IMR-90 (cell line): ENCODE measurements at regions not wholly inside any gene's neighbourhood (a gene's known extent, or its start where the extent isn't known, plus 50 kb on each side); places are given as distances from the start of the nearest gene placed in this dataset.

Source experiments
- ATAC-seq: fragments of 200-7000 bp; cut with Tn5 transposase; 2 replicates; pipeline ENCODE4 v1.9.1; 2020; ENCODE audit warnings: low read depth, mild to moderate bottlenecking, moderate library complexity
- BruUV-seq: library from RNA; stranded (reverse); fragments of 400-500 nt; replicated peaks from 2 replicates; lab custom pipeline; 2021; lab: Mats Ljungman, UMichigan
- CTCF ChIA-PET: fragments of 300-600 bp; formaldehyde crosslinking; extraction: SDS; loops from one replicate; lab custom pipeline; 2021; ENCODE audit warnings: antibody characterized with exemption; lab: Yijun Ruan, JAX
- POLR2A ChIA-PET: fragments of 300-600 bp; sonication (Branson Sonifier 250); formaldehyde crosslinking; loops from one replicate; lab custom pipeline; 2022; ENCODE audit warnings: antibody characterized with exemption; ENCODE audit not compliant: unreplicated experiment; lab: Charles Lee
- DNase-seq: peaks from one replicate; pipeline ENCODE4 v3.0.0; 2013
- H2AFZ ChIP-seq: replicated peaks from 2 replicates; pipeline ENCODE3; 2013; ENCODE audit warnings: low read length, mild to moderate bottlenecking; ENCODE audit not compliant: poor library complexity
- H2AK5ac ChIP-seq: 2 replicates; pipeline ENCODE4 v1.6.1; 2013; ENCODE audit warnings: low read depth, low read length, inconsistent platforms
- H2AK9ac ChIP-seq: replicated peaks from 2 replicates; pipeline ENCODE3; 2013; ENCODE audit warnings: mild to moderate bottlenecking, low read depth, low read length, moderate library complexity; ENCODE audit not compliant: poor library complexity
- H2BK120ac ChIP-seq: 2 replicates; pipeline ENCODE4 v1.6.1; 2013; ENCODE audit warnings: low read depth, low read length, inconsistent platforms
- H2BK15ac ChIP-seq: 3 replicates; pipeline ENCODE4 v1.6.1; 2013; ENCODE audit warnings: low read depth, low read length, inconsistent platforms
- H2BK20ac ChIP-seq: 2 replicates; pipeline ENCODE4 v1.6.1; 2013; ENCODE audit warnings: low read depth, mild to moderate bottlenecking, inconsistent platforms, low read length, moderate library complexity
- H2BK5ac ChIP-seq: 2 replicates; pipeline ENCODE4 v1.6.1; 2013; ENCODE audit warnings: mild to moderate bottlenecking, low read depth, low read length, inconsistent platforms; ENCODE audit not compliant: poor library complexity, severe bottlenecking
- H3K14ac ChIP-seq: replicated peaks from 2 replicates; pipeline ENCODE4 v1.6.1; 2013; ENCODE audit warnings: low read depth, low read length, inconsistent platforms
- H3K18ac ChIP-seq: 2 replicates; pipeline ENCODE4 v1.6.1; 2013; ENCODE audit warnings: low read depth, low read length, control low read depth
- H3K23ac ChIP-seq: 2 replicates; pipeline ENCODE4 v1.6.1; 2013; ENCODE audit warnings: low read depth, low read length, inconsistent platforms
- H3K27ac ChIP-seq: 2 replicates; pipeline ENCODE4 v1.5.1; 2013; ENCODE audit warnings: mild to moderate bottlenecking, control low read depth, low read length; ENCODE audit not compliant: insufficient read depth
- H3K27me3 ChIP-seq: 2 replicates; pipeline ENCODE4 v1.6.1; 2013; ENCODE audit warnings: low read length; ENCODE audit not compliant: control insufficient read depth, insufficient read depth
- H3K36me3 ChIP-seq: 2 replicates; pipeline ENCODE4 v1.6.1; 2013; ENCODE audit warnings: low read length, mixed read lengths; ENCODE audit not compliant: control insufficient read depth, insufficient read depth
- H3K4ac ChIP-seq: 2 replicates; pipeline ENCODE4 v1.6.1; 2013; ENCODE audit warnings: low read depth, low read length, inconsistent platforms
- H3K4me1 ChIP-seq: 2 replicates; pipeline ENCODE4 v1.6.1; 2013; ENCODE audit warnings: low read length, mixed read lengths; ENCODE audit not compliant: control insufficient read depth, insufficient read depth
- H3K4me2 ChIP-seq: 2 replicates; pipeline ENCODE4 v1.6.1; 2013; ENCODE audit warnings: low read depth, mild to moderate bottlenecking, control low read depth, low read length, moderate library complexity
- H3K4me3 ChIP-seq: 2 replicates; pipeline ENCODE4 v1.5.1; 2013; ENCODE audit warnings: low read depth, mild to moderate bottlenecking, control low read depth, low read length, moderate library complexity; ENCODE audit not compliant: insufficient read depth
- H3K56ac ChIP-seq: 2 replicates; pipeline ENCODE4 v1.6.1; 2013; ENCODE audit warnings: low read length, inconsistent platforms; ENCODE audit not compliant: insufficient read depth; ENCODE audit errors: extremely low read depth
- H3K79me1 ChIP-seq, 2 experiments: 2 replicates each; pipeline ENCODE4 v1.6.1; 2013; ENCODE audit warnings: low read length in 2 of 2, inconsistent platforms in 1 of 2, low read depth in 1 of 2
- H3K9ac ChIP-seq: 2 replicates; pipeline ENCODE4 v1.6.1; 2013; ENCODE audit warnings: low read depth, low read length, control low read depth
- H3K9me1 ChIP-seq: 2 replicates; pipeline ENCODE4 v1.6.1; 2013; ENCODE audit warnings: low read length, inconsistent platforms; ENCODE audit not compliant: insufficient read depth
- H3K9me3 ChIP-seq: 2 replicates; pipeline ENCODE4 v1.6.1; 2013; ENCODE audit warnings: low read length; ENCODE audit not compliant: control insufficient read depth, insufficient read depth
- H4K20me1 ChIP-seq: 2 replicates; pipeline ENCODE4 v1.6.1; 2013; ENCODE audit warnings: low read length, inconsistent platforms; ENCODE audit not compliant: insufficient read depth
- H4K5ac ChIP-seq: 2 replicates; pipeline ENCODE4 v1.6.1; 2013; ENCODE audit warnings: mild to moderate bottlenecking, low read depth, low read length, control low read depth
- H4K8ac ChIP-seq, 2 experiments: 2 replicates each; pipeline ENCODE4 v1.6.1; 2013; ENCODE audit warnings: low read depth in 2 of 2, low read length in 2 of 2, control low read depth in 1 of 2, inconsistent platforms in 1 of 2
- H4K91ac ChIP-seq: 2 replicates; pipeline ENCODE4 v1.6.1; 2013; ENCODE audit warnings: low read depth, low read length, inconsistent platforms; ENCODE audit not compliant: insufficient read depth
- BHLHE40 ChIP-seq: fragments of 150-350 bp; IDR thresholded peaks from 2 replicates; pipeline ENCODE4 v1.6.1; 2016; ENCODE audit warnings: mild to moderate bottlenecking, low read depth, low read length
- CEBPB ChIP-seq: IDR thresholded peaks from 2 replicates; pipeline ENCODE4 v1.6.1; 2012; ENCODE audit warnings: low read depth, low read length, improper control_type of control experiment
- CHD1 ChIP-seq: IDR thresholded peaks from 2 replicates; pipeline ENCODE4 v1.6.1; 2012; ENCODE audit warnings: low read depth, low read length, improper control_type of control experiment
- ELK1 ChIP-seq: fragments of 150-350 bp; IDR thresholded peaks from 2 replicates; pipeline ENCODE4 v1.6.1; 2016; ENCODE audit warnings: low read depth, mild to moderate bottlenecking, low read length, moderate library complexity, borderline replicate concordance
- FOS ChIP-seq: fragments of 150-350 bp; IDR thresholded peaks from 2 replicates; pipeline ENCODE4 v1.6.1; 2016; ENCODE audit warnings: low read depth, low read length
- MAFK ChIP-seq: IDR thresholded peaks from 2 replicates; pipeline ENCODE4 v1.6.1; 2012; ENCODE audit warnings: low read depth, low read length, improper control_type of control experiment
- MAZ ChIP-seq: IDR thresholded peaks from 2 replicates; pipeline ENCODE4 v1.6.1; 2012; ENCODE audit warnings: low read depth, mild to moderate bottlenecking, low read length, improper control_type of control experiment, moderate library complexity, borderline replicate concordance
- MXI1 ChIP-seq: IDR thresholded peaks from 2 replicates; pipeline ENCODE4 v1.6.1; 2012; ENCODE audit warnings: low read depth, mild to moderate bottlenecking, low read length, moderate library complexity, borderline replicate concordance
- NFE2L2 ChIP-seq: fragments of 150-350 bp; IDR thresholded peaks from 2 replicates; pipeline ENCODE4 v1.6.1; 2016; ENCODE audit warnings: low read depth, mild to moderate bottlenecking, low read length
- POLR2A ChIP-seq: IDR thresholded peaks from 2 replicates; pipeline ENCODE4 v1.6.1; 2012; ENCODE audit warnings: mild to moderate bottlenecking, low read depth, low read length
- RAD21 ChIP-seq: IDR thresholded peaks from 2 replicates; pipeline ENCODE4 v1.6.1; 2012; ENCODE audit warnings: low read length, improper control_type of control experiment
- RCOR1 ChIP-seq: IDR thresholded peaks from 2 replicates; pipeline ENCODE4 v1.6.1; 2012; ENCODE audit warnings: mild to moderate bottlenecking, low read length, improper control_type of control experiment; ENCODE audit not compliant: insufficient replicate concordance
- RFX5 ChIP-seq: IDR thresholded peaks from 2 replicates; pipeline ENCODE4 v1.8.0; 2012; ENCODE audit warnings: low read depth, mild to moderate bottlenecking, low read length, moderate library complexity
- SMC3 ChIP-seq: fragments of 150-350 bp; IDR thresholded peaks from 2 replicates; pipeline ENCODE4 v1.6.1; 2016; ENCODE audit warnings: low read depth, mild to moderate bottlenecking, antibody characterized with exemption, low read length, moderate library complexity
- WGBS, 2 experiments: methylation state at CpG; one replicate each; pipeline versions ENCODE4 v1.1.5 to v1.1.7; 2013; ENCODE audit warnings: missing lambda C conversion rate in 2 of 2; ENCODE audit not compliant: insufficient read length in 1 of 2; ENCODE audit errors: extremely low coverage in 2 of 2; 5-methylcytosine and 5-hydroxymethylcytosine counted together
- dilution Hi-C: fragments of 300-500 bp; cut with HindIII; formaldehyde crosslinking; loops from one replicate; pipeline ENCODE4 v1.14.3; 2018; ENCODE audit warnings: low sequenced_read_pairs; ENCODE audit not compliant: unreplicated experiment
- in situ Hi-C: fragments of 300-500 bp; cut with MboI; formaldehyde crosslinking; loops from 3 replicates; pipeline ENCODE4 v1.14.3; 2019; ENCODE audit warnings: low sequenced_read_pairs, inconsistent platforms, mixed read lengths
- intact Hi-C: fragments of 100-400 bp; cut with micrococcal nuclease; formaldehyde crosslinking; loops from 2 replicates; pipeline ENCODE4 v1.10.0; 2022
- TF ChIP-seq, protein P1 (sequence below): conservative IDR thresholded peaks from 2 replicates; pipeline ENCODE4 v1.5.1; 2012; ENCODE audit warnings: mild to moderate bottlenecking, low read depth, low read length, improper control_type of control experiment
- TF ChIP-seq, protein P2 (sequence below): fragments of 150-350 bp; IDR thresholded peaks from 2 replicates; pipeline ENCODE4 v1.6.1; 2017; ENCODE audit warnings: mild to moderate bottlenecking, antibody characterized with exemption, low read length, low read depth

DNA sequence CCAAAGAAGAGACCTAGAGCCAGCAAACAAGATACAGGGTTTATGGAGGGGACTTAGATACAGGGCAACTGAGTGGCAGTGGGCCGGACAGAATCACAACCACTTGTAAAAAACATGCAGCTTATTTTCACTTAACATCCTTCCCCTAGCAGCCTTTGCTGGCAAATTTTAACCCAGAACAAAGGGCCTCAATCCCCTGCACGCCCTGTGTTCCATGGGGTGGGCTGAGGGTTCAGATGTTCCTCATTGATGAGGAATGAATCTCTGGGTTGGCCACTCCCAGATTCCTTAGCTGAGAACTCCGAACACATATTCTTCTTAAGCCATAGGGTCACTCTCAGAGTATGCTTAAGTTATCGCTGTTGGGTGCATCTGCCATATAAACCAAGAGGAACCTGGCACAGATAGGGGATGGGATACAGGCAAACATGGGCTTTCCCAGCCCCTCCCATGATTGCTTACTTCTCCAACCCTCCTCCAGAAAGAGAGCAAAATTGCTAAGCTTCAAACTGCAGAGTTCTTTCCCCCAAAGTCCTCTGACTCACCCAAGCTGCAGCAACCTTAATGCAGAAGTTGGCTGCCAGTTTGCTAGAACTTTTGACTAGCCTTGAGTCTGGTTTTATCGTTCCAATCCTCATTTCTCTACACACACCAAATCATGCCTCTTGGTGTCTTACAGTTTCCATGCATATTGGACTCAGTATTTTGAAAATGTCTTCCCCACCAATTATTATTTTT, 146.9 kb downstream of the CD47 start:
- Histone ChIP-seq H2AK9ac (no peak overlapping the region), H4K20me1 (no peaks in the 10 kb centered on the region), H3K4me3 (no peak overlapping the region), H3K18ac (no peak overlapping the region), H2AK5ac (no peak overlapping the region), H3K4me1 (no peaks in the 10 kb centered on the region), H3K9ac (no peak overlapping the region), H3K27me3 (peaks cover 2% of the 10 kb centered on the region; the same call in 1 of the 2 replicates), H3K79me1 (no peaks in the 10 kb centered on the region), H3K9me3 (no peaks in the 10 kb centered on the region), H2BK15ac (no peak overlapping the region), H2BK120ac (no peak overlapping the region), H3K56ac (no peak overlapping the region), H2BK5ac (no peak overlapping the region), H3K4me2 (no peak overlapping the region), H4K91ac (no peak overlapping the region), H3K36me3 (no peaks in the 10 kb centered on the region), H3K23ac (no peak overlapping the region), H2AFZ (no peak overlapping the region), H3K9me1 (no peaks in the 10 kb centered on the region), H2BK20ac (no peak overlapping the region), H3K4ac (no peak overlapping the region), H4K5ac (no peak overlapping the region), H3K27ac (no peak overlapping the region), H3K14ac (no peak overlapping the region), H4K8ac (no peak overlapping the region)
- dilution Hi-C loops (no loop called here), intact Hi-C loops (no loop called here), in situ Hi-C loops (no loop called here)
- WGBS, 2 experiments, result no CpG with 5 or more reads among the region's 5 CpGs
- DNase-seq, result peak; percentile 26
- ChIA-PET POLR2A (no interaction called here), CTCF (interaction anchor here (0.6 to 1.7 kb wide), 3 partner anchors 12 to 148 kb away, joined by 3 to 5 read pairs (median 4); no protein-coding TSS in a partner anchor)
- 0 out of 2 replicates have a peak, but pooled peaks have one; percentile 27 for ATAC-seq
- no TSS peak for BruUV-seq
- no peak for TF ChIP-seq SMC3
- no peak for TF ChIP-seq BHLHE40
- TF ChIP-seq RFX5, result no peak
- no peak for TF ChIP-seq CEBPB
- TF ChIP-seq ELK1, result no peak
- TF ChIP-seq RCOR1, result no peak
- no peak for TF ChIP-seq RAD21
- TF ChIP-seq POLR2A, result no peak
- no peak for TF ChIP-seq MAZ
- no peak for TF ChIP-seq MXI1
- TF ChIP-seq FOS, result no peak
- TF ChIP-seq NFE2L2, result no peak
- TF ChIP-seq, protein P1, sequence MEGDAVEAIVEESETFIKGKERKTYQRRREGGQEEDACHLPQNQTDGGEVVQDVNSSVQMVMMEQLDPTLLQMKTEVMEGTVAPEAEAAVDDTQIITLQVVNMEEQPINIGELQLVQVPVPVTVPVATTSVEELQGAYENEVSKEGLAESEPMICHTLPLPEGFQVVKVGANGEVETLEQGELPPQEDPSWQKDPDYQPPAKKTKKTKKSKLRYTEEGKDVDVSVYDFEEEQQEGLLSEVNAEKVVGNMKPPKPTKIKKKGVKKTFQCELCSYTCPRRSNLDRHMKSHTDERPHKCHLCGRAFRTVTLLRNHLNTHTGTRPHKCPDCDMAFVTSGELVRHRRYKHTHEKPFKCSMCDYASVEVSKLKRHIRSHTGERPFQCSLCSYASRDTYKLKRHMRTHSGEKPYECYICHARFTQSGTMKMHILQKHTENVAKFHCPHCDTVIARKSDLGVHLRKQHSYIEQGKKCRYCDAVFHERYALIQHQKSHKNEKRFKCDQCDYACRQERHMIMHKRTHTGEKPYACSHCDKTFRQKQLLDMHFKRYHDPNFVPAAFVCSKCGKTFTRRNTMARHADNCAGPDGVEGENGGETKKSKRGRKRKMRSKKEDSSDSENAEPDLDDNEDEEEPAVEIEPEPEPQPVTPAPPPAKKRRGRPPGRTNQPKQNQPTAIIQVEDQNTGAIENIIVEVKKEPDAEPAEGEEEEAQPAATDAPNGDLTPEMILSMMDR, result no peak
- TF ChIP-seq, protein P2, sequence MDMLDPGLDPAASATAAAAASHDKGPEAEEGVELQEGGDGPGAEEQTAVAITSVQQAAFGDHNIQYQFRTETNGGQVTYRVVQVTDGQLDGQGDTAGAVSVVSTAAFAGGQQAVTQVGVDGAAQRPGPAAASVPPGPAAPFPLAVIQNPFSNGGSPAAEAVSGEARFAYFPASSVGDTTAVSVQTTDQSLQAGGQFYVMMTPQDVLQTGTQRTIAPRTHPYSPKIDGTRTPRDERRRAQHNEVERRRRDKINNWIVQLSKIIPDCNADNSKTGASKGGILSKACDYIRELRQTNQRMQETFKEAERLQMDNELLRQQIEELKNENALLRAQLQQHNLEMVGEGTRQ, result no peak
- no peak for TF ChIP-seq CHD1
- TF ChIP-seq MAFK, result no peak
